AG08396 (cell line): ENCODE measurements at regions not wholly inside any gene's neighbourhood (a gene's known extent, or its start where the extent isn't known, plus 50 kb on each side); places are given as distances from the start of the nearest gene placed in this dataset.

Experiments
- DNase-seq: peaks from one replicate; pipeline ENCODE4 v3.0.0; 2012; ENCODE audit warnings: low spot score, mixed read lengths

DNA sequence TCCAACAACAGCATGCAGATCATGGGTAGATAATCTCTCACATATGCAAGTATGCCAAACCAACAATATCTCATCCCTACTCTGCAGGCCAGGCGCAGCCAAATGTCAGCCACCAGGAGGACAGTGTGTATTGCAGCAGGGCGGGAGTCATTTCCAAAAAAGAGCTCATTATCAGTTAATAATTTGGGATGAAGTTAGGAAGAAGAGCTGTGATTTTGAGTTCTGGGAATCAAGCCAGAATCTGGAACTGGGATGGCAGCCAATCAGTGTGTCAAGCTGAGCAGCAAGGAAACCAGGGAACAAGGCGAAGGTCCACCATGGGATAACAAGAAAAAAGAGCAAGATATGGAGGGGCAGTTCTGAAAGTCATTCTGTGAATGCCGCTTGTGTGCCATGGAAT, 88.2 kb upstream of the CAMK2D start:
- DNase-seq: peak; percentile 16

DNA sequence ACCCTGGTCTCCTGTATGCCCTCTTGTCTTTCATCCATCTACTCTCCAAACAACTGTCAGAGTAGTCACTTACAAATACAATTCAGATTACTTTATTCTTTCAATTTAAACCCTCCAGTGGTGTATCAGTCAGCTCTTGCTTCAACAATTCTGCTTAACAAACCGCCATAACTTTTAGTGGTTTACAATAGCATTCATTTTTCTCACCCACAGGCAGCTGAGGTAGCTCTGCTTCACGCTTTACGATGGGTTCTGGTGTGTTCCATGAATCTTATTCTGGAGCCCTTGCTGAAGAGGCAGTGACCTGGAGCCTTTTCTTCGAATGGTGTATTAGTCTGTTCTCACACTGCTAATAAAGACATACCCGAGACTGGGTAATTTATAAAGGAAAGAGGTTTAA, 86.2 kb upstream of the CAMK2D start:
- no peak for DNase-seq

DNA sequence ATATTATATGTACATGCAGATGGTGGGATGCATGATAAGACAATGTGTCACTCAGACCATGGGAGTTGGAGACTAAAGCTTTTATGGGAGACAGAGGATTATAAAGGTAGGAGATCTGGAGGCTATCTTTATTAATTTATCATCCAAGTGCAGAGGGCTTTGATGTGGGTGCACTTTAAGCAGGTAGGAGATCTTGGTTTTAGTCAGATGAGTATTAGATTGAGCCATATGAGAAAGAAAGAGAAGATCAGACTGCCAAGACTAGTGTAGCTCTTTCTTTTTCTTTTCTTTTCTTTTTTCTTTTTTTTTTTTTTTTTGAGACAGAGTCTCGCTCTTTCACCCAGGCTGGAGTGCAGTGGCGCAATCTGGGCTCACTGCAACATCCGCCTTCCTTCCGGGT, 84.9 kb upstream of the CAMK2D start:
- no peak for DNase-seq

DNA sequence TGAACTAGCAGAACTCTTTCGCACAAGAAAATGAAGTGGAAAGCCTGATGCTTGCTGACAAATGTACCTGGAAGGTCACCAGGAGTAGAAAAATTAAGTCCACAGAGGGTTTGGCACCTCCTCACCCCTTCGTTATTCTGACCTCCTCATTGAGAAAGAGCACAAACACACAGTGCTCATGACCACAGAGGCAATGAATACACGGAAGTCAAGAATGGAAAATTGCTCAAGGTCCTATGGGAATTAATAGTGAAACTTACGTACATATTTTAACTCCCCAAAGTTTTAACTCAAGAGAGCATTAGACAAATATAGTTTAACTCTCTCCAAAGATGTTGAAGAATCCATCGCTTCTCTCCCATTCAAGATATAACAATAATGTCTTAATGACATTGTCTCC, 83.6 kb upstream of the CAMK2D start:
- no peak for DNase-seq

DNA sequence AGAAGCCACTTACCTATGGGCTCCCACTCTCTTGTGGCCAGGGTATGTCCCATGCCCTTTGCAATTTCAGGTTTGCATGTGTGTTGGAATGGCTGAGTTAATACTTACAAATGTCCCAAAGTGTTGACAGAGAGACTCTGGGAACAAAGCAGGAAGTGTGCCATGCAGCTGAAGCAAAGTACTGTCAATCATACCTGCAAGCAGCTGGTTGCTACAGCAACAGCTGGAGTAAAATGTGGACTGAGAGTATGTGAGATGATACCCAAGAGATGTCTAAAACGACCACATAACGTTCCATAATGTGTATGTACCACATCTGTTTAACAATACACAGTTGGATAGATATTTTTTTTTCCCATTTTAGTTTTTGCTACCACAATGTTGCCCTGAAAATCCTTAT, 82.8 kb upstream of the CAMK2D start:
- DNase-seq: no peak

DNA sequence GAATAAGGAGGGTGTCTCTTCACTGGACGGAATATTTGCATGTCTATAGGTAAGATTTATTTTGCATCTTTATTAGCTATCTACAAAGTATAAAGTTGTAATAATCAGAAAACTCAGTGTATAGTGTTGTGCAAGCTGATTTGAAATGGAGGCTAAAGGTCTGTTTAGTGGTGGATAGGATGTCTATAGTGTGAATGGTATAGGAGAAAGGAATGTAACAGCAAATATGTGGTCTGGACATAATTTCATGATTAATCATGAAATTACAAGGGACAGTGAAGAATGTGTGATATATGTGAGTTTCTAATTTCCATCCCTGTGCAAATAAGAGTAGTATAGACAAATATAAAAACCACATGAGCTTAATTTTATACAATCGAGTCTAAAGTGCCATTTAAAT, 79.3 kb upstream of the CAMK2D start:
- no peak for DNase-seq

DNA sequence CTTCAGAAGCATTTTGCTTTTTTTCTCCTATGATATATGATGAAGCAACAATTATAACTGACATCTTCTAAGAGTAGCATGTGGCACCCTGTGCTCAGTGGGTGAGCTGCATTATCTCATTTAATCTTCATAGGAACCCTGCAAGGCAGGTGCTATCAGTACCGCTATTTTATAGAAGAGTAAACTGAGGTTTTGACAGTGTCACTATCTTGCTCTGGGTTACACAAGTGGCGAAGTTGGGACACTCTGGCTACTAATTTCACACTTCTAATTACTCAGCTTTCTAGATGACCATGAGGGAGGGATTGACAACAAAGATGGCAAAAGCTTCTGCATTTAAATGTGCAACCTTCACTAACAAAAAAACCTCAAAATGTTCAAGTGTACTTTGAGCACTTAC, 76.9 kb upstream of the CAMK2D start:
- DNase-seq: no peak

DNA sequence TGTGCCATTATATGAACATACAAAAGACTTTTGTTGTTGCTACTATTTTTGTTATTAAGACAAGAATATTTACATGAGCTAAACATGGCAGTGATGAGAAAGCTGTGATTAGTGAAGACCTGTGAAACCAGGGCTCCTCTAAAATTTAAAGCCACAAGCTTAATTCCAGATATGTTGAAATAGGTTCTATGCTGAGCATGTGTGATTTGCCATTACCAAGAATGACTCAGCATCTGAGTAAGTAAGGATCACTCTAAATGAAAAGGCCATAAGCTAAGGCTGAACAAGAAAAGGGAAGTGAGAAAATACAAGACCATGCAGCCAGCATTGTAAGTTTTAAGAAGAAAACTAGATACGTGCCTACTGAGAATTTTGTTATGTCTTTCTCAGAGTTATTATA, 75.9 kb upstream of the CAMK2D start:
- peak; percentile 46 for DNase-seq

DNA sequence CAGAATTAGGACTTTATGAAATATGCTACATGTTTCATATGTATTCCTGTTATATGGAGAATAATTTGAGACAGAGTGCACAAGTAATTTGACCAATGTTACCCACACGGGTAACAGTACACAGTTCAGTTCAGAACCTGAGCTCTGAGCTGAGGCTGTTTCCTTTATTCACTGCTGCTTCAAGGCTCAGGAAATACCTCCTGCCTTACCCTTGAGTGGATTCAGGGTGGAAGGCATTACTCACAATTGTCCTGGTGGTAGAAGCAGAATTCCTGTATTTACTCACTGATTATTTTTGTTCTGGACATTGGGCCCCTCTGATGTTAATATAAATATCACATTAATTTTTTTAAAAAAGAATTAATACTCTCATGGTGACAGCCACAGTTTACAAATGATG, 73.5 kb upstream of the CAMK2D start:
- DNase-seq: no peak

DNA sequence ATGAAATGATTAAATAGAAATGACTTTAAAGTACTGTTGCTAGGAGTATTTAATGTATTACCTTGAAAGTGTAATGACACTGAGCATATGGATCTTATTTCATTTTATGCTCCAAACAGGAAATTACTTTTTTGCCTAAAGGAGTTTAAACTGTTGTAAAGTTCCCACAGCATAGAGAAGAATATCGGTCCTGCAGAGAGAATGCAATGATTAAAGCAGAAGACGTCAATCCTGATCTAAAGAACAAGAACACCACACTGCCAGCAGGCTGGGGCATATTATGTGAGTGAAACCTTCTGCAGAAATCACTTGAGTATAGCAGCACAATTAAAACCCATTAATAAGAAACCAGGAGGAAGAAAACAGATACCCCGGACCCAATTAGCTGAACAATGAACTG, 72.8 kb upstream of the CAMK2D start:
- DNase-seq: no peak

DNA sequence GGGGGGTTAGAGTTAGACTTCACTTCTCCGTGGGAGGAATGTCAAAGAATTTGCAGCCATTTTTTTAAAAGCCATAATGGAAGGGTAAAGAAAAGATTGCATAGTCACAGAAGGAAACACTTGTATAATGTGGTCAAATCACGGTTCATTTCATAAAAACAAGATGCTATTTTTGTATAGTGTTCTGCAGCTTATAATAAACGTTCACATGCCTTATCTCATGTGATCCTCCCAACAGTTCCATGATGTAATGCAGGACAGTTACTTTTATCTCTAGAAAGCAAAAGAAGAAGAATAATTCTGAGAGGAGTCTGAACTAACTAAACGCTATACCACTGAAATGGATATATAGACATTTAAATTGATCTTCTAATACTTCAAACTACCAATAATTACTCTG, 71.3 kb upstream of the CAMK2D start:
- DNase-seq: no peak

DNA sequence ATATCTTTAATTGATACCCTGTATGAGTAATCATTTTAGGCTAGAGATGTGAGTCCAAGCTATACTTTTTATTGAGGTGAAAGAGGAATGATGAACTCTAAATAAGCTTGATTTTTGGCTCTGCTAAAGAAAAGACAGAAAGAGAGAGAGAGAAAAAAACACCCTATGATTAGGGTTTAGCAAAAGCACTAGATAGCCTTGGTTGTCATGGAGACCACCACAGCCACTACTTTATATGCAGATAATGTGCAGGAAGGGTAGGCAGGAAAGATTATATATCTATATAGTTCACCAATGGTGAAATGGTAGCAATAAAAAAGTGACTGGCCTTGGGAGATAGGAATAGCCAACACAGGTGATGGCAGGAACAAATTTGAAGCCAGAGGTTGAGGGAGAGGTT, 69.9 kb upstream of the CAMK2D start:
- DNase-seq: no peak

DNA sequence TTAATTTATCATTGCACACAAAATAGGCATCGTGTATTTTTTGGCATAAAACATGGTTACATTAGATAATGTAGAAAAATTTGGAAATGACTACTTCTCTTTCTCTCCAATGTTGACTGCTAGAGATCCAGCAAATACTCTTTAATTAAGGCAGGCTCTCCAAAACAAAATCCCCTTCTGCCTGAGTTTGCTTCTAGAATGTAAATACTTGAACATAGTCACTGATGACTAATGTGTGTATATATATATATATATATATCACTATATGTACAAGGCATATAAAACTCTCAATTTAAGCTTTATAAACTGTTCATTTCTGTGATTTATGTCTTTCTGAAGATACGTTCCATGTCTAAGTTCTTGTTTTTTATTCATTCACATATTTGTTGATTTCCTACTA, 67.2 kb upstream of the CAMK2D start:
- DNase-seq: no peak

DNA sequence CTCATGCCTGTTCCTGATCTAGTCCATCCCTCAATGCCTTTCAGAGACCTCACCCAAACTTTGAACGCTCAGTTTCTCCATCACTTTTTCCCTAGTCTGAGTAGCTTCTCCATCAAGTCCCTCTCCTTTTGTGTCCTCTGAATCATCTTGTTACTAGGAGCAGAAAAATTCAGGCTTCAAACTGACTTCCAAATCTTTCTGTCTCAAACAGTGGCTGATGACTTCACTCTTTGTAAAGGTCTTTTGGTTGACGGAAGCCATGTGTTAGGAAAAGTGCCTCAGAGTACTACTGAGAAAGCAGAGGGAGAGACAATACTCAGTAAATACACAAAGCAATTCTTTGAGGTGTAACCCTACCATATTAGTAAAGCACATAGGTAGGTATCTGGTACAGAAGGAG, 65.7 kb upstream of the CAMK2D start:
- peak; percentile 14 for DNase-seq

DNA sequence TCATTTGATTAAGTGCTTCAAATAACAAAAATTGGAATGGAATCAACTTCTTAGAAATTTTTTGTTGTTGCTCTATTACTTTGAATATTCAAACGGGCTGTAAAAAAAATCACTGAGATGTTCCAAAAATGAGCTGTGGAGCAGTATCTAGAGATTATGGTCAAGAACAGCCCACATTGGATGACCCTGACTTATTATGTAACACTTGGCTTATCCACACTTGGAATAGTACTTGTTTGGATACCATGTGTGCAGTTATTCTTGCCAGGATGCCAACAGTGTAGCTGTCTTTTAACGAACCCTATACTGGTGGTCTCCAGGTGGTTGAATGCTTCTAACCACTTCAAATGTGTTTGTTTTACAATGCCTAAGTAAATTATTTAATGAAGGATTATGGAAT, 64.9 kb upstream of the CAMK2D start:
- DNase-seq: no peak

DNA sequence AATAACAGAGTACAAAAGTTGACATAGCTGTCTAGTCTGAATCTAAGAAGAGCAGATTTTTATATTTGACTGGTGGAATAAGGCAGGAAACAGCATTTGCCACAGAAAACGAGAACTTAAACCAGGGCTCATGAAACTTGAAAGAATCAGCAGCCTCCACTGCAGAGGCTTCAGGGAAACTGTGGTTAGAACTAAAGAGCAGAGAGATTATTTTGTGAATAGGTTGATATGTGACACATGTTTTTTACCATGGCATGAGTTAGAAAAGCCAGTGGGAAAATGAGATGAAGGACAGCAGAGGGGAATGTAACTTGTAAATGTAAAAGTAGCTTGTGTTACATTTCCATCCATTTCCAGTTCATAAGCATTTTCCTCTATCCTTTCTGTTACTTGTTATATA, 63.7 kb upstream of the CAMK2D start:
- DNase-seq: no peak

DNA sequence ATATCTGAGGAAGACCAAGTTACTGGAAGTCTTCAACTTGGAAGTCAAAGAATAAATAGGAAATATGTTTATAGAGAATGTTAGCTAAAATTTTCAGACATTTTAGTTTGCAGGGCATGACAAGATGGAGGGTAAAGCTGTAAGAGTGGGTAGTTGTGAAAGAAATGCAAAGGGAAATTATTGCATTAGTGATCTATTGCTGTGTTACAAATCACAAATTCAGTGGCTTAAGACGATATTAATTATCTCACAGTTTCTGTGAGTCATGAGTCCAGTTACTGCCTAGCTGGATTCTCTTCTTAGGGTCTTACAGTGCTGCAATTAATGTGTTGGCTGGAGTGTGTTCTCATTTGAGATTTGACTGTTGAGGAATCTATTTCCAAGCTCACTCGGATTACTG, 62.9 kb upstream of the CAMK2D start:
- no peak for DNase-seq

DNA sequence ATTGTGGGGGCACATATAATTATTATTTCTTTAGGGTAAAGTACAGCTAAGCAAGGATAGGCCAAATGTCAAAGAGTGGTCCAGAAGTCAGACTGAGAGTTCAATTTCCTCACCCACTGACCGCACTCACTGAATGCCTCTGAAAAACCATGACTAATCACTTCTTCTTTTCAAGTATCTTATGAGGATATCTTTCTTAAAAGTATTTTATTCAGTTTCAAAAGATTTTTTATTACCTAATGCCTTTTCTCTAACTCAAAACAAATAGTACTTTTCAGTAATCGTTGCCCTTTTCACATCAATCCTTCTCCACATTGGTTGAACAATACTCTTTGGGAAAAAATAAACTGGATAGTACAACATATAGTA, 61.7 kb upstream of the CAMK2D start:
- DNase-seq: no peak

DNA sequence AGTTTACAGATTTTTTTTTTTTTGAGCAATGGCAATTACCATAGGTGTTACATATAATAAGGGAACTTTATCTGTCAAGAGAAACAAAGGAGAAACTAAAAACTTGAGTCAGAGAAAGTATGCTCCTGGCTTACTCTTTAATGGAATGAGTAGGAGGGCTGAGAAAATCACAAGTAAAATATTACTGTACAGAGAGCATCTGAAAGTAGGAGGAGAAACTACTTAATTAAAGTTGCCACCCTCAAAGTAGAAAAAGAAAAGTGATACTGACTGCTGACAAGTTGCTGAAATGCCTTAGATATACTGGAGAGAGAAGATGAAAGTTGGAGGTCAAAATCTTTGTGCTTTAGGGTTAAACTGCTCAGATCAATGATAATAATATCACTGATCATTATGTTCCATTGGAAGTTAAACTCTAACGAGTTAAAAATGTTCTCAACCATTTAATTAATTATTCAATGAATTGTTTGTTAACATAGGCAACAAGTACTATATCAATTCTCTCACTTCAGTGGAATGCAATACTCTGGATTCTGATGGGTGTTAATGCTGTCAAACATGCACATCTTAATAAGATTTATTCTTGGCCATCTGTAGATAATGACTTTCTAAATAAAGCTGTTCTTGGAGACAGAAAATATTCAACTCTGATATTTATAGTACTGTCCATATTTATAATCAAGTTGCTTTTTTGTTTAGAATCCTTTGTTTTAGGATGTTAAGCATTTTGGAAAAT, 61.2 kb upstream of the CAMK2D start:
- DNase-seq: no peak

DNA sequence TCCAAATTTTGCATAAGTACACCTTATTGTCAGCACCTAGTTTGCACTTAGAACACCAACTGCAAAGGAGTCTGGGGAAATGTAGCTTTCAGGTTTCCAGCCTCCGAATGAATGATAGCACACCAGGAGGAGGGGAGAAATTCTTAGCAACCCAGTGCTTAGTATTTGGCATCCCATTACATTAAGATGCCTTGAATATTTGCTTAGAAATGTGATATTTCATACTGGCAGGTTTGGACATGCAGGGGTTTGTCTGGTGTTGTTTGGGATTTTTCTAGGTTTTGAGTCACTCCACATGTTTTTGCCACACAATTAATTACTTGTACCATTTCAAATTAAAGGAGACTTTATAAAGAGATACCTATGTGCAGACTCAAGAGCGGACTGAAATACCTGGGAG, 60.3 kb upstream of the CAMK2D start:
- no peak for DNase-seq

DNA sequence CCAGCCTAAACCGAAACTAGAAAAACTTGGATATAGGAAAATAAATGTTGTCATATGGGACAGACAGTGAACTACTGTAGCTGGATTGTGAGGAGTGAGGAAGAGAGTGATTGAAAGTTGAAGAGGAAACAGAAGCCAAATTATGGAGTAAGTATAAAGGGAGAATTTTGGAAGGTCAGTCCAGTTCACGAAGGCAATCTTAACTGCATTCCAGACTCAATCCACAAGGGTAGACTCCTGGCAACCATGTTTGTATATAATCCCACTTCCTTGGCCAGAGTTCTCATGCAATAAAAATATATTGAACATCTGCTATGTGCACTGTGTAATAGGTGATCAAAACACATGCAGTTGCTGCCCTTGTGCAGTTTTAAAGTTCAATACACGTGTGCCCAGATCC, 58.6 kb upstream of the CAMK2D start:
- no peak for DNase-seq

DNA sequence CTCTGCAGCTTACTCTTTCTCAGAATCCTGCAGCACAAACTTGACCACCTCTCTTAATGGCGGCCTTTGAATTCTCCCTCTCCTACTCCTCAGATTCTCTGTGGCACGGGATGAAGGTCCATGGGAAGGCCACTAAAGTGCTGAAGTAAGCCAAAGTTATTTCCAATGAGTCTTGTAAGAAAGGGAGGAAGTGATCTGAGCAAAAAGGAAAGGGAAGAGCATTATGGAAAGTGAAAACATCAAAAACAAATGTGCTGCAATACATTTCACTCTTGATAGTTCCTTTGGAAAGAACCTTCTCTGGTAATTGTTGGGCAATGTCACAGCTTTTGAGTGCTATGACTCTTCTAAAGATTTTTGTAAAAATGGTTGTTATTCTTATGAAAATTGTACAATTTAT, 54.3 kb upstream of the CAMK2D start:
- DNase-seq: no peak

DNA sequence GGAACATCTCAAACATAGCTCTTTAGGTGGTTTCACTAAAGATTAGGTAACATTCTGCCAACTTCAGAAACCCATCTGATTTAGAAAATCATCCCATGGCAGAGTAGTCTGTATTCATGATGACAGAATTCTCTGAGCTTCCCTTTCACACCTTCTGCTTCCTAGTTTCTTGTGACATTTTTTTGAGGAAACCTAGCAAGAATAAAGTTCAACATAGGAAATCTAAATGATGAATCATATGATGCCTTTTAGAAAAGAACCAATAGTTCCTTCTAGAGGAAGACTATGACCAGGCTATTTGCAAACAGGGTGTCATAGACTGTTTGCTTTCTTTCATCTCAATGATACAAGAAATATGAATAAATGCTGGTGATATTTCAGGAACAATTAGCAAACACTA, 49.8 kb upstream of the CAMK2D start:
- DNase-seq: no peak
